Stimulated activated CD8-positive, alpha-beta memory T cell treated with anti-CD3 and anti-CD28 coated beads, Interleukin-4, amount 100 ng/mL, for 48 hours (primary cell): ENCODE measurements at regions not wholly inside any gene's neighbourhood (a gene's known extent, or its start where the extent isn't known, plus 50 kb on each side); places are given as distances from the start of the nearest gene placed in this dataset.

Experiments used
- DNase-seq: peaks from one replicate; pipeline ENCODE4 v3.0.0-alpha.2; 2020

DNA sequence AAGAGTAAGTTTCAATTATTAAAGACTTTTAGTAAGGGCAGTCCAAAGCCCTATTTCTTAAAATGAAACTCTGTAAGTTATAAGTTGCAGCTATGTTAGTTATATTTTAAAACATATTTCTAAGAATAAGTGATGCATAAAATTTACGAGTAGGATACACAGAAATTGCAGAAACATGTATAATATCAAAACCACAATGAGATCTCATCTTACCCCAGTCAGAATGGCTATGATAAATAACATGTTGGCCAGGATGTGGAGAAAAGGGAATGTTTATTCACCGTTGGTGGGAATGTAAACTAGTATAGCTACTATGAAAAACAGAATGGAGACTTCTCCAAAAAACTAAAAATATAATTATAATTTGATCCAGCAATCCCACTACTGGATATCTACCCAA lies 201.2 kb downstream of the CBLN2 start:
- no peak for DNase-seq

DNA sequence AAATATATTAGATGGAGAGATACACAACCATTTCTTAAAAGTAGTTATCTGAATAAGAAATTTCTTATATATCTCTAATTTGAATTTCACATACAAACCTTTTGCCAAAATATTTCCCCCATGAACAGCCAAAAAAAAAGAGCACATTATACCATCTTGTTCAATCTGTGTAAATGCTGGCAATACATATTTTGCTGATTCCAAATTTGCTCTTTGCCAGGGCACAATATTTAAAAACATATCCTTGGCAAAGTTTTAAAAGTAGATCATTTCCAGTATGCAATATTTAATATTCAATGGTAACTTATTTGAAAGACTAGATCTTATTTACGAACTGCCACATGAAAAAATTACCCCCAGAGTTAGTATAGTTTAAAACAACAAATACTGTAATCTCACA lies 204.2 kb downstream of the CBLN2 start:
- DNase-seq, result no peak

DNA sequence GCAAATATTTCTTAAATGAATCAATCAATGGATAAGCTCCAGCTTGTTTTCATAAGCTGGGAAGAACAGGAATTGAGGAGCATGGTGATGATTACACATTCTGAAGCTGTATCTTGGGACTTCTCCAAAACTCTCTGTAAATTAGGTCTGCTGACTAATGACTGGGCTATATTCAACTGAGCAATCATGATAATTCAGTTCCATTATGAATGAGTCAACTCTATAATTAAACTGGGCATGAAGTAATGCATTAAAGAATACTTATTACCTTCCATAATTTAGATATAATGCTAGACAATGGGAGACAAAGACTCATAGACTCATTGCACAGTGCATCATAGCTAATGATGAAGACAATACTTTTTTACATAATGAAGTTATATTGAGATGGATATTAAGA lies 207.4 kb downstream of the CBLN2 start:
- DNase-seq, result no peak

DNA sequence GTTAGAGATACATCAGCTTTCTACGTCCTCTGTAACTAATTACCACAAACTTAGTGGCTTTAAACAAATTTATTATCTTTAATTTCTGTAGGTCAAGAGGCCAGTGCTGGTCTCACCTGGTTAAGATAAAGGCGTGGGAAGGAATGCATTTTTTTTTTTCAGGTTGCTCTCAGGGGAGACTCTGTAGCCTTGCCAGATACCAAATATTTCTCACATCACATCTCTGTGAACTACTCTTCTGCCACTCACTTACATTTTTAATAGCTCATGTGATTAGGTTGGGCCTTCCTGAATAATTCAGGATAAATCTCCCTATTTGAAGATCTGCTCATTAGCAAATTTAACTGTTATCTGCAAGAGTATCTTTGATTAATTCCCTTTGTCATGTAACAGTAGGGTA lies 214.6 kb downstream of the CBLN2 start:
- no peak for DNase-seq

DNA sequence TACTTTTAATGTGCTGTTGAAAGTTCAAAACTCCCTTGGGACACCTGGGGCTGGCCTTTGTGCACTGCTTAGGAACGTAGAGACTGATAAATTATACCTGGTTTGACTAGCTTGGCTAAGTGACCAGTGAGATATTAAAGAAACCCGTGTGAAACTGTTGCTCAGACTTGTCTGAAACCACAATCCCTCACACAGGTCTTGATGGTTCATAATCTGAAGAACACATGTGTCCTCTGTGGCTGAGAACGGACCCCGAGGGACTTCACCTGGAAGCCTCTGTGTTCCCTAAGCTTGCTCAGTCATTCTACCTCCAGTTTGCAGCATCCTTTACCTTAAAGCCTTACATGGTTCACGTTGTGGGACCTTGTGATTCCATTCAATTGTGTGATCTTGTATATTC lies 218.8 kb downstream of the CBLN2 start:
- no peak for DNase-seq

DNA sequence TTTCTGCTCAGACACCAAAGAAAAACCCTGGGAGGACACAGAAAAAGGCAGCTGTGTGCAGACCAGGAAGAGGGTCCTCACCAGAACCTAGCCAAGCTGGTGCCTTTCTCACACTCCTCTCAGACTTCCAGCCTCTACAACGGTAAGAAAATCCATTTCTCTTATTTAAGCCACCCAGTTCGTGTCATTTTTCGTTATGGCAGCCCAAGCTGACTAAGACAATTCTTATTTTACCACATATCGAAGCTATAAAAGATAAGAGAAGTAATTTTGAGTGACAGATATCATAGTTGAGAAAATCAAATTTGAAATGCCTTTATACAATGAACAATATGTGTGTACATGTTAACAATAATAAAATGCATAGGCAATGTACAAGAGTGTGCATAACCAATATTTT lies 219.5 kb downstream of the CBLN2 start:
- no peak for DNase-seq

DNA sequence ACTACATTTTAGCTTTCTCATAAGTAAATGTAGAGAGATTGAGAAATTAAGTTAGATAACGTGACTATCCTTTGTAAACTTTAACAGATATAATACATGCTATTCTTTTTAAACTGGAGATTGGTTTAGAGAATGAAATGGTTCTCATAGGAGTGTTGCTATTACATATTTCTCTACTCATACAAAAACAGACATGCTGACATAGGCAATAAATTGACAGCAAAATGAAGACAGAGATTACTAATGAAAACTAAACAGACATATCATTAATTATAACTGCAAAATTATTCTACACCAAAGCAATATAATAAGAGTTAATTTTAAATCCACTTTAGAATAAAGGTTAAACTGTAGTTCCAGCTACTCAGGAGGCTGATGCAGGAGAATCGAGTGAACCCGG lies 227.6 kb downstream of the CBLN2 start:
- DNase-seq, result no peak

DNA sequence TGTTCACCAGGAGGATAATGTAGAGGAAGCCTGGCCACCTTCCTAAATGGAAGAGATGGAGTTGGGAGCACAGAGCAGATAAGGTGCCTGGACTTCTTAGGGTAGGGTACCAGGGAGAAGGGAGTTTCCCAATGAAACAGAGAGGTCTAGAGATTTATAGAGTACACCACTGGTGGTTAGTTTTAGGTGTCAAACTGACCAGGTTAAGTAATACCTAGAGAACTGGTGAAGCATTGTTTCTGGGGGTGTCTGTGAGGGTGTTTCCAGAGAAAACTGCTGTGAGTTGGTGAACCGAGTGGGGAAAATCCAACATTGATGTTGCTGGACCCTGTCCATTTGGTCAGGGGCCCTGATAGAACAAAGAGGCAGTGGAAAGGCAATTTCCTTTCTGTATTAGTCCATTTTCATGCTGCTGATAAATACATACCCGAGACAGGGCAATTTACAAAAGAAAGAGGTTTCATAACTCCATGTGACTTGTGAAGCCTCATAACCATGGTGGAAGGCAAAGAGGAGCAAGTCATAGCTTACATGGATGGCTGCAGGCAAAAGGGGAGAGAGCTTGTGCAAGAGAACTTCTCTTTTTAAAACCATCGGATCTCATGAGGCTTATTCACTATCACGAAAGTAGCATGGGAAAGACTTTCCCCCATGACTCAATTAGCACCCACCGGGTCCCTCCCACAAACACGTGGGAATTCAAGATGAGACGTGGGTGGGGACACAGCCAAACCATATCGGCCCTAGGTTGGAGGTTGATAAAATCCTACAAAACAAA lies 260.8 kb downstream of the CBLN2 start:
- DNase-seq, result no peak

DNA sequence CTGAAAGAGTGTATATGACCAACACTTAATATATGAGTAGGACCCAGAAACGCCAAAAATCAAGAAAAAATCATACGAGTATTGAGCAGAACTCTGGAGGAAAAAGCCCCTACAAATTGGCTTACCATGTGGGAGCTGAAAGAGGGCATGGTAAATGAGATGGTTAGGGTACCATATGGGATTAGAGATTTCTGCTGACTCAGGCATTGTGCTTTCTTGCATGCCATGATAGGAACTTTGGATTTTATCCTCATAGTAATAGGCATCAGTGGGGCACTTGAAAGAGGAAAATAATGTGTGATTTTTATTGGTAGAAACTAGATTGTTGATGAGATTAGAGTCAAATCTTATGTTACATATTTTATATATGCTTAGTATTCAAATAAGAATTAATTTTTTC lies 271.1 kb downstream of the CBLN2 start:
- no peak for DNase-seq

DNA sequence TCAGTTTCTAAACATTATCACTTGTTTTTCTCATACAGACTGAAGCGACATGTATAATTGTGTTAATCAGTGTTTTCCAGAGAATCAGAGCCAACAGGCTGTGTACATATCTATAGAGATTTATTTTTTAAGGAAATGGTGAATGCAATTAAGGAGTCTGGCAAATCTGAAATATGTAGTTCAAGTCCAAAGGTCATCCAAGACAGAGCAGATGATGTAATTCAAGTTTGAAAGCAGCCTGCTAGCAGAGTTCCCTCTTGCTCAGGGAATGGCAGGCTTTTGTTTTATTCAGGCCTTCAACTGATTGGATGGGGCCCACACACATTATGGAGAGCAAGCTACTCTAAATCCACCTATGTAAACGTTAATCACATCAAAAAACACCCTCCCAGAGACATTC lies 282.6 kb downstream of the CBLN2 start:
- DNase-seq, result no peak

DNA sequence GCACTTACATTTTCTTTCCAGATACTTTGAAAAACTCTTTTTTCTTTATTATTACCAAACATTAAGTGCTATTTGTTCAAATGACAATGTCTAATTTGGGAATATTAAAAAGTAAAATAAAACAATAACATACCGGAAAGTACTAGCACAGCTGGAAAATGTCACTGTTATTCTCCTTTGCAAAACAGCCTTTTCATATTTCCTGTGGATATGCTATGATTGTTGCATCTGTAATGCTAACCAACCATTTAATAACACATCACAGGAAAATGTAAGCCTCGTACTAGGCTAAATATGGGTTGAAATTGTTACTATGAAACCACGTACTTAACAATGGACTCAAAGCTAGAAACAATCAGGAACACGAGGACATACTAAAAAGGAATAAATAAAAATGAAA lies 298.1 kb downstream of the CBLN2 start:
- no peak for DNase-seq

DNA sequence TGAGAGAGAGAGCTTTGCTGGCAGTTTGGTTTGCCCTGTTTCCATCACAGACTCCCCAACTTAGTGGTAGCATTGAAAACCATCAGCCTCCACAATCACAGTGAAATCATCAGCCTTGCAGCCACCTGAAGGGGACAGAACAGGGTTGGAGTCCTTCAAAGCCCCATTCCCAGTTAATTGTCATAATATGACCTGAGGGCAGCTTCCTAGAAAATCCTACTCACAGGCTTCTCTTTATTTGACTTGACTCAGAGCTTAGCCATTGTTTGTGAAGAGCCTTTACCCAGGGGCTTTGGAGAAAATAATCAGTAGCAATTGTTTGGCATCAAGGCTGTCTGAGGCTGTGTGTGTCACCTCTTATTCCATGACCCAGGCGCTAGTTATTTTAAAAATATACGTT lies 308.7 kb downstream of the CBLN2 start:
- no peak for DNase-seq

DNA sequence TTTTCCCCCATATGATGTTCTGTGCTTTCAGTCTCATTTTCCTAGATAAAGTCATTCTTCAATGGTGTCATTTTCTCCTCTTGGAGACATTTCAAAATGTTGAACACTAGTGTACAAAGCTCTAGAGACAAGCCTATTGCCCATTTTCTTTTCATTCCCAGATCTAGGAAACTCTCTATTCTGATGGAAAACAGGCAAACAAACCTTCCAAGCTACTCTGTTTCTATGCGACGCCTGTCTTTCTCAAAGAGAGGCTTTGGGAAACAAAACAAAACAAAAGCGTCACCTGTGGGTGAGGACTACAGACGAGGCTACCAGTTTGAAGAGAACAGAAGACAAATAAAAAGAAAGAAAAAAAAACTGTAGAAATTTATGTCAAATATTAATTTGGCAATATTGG lies 311.0 kb downstream of the CBLN2 start:
- no peak for DNase-seq

DNA sequence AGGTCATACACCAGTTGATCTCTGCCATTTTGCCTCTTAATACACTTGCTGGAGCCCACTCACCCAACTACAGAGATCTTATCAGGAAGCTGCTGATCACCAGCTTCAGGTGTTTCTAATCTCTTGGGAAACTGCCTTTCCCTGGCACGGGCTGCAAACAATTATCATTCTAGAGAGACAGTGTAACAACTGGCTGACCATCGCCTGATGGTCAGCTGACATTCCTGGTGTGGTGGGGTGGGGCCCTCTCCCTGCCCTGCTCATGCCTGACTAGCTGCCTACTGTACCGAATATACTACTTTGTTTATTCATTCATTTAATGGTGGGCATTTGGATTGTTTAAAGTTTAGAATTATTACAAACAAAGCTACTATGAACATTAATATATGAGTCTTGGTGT lies 311.5 kb downstream of the CBLN2 start:
- DNase-seq, result no peak

DNA sequence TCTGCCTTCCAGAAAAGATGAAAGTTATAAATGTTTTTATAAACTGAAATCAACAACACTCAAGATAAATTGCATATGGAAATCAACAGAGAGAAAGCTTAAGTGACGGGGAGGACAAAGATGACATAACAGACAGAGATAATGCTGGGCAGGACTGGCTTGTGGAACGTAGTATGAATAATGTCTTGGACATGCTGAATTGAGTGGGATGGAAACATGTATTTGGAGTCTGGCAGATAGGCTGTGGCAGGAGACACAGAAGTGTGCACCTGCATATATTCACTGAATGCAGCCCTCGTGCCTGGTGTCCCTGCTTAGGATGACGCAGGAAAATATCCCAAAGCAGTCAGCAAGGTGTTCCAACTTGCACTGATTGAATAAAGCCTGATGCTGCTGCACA lies 318.2 kb downstream of the CBLN2 start:
- no peak for DNase-seq

DNA sequence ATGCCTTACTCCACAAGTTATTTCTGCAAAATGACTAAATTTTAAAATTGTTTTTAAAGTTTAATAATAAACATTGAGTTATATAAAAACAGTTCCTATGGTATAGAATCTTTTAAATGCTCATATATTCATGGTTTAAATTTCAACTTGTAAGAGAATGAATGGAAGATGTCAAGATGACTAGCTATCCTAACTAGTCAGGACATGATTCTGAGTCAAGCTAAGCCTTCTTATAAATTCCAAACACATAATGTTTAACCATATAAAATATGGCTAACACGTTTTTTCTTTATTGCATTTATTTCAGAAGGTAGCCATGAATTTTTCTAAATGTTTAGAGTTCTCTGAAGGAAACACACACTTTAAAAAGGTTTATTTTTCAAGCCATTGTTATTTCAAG lies 320.4 kb downstream of the CBLN2 start:
- DNase-seq, result no peak

DNA sequence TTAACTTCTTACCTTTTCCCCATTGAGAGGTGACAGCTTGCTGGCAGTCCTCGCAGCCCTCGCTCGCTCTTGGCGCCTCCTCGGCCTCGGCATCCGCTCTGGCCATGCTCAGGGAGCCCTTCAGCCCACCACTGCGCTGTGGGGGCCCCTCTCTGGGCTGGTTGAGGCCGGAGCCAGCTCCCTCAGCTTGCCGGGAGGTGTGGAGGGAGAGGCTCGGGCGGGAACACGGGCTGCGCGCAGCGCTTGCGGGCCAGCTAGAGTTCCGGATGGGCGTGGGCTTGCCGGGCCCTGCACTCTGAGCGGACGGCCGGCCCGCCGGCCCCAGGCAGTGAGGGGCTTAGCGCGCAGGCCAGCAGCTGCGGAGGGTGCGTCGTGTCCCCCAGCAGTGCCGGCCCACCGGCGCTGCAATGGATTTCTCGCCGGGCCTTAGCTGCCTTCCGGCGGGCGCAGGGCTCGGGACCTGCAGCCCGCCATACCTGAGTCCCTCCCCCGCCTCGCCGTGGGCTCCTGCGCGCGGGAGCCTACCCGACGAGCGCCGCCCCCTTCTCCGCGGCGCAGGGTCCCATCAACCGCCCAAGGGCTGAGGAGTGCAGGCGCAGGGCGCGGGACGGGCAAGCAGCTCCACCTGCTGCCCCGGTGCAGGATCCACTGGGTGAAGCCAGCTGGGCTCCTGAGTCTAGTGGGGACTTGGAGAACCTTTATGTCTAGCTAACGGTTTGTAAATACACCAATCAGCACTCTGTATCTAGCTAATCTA lies 335.0 kb downstream of the CBLN2 start:
- DNase-seq, result no peak

DNA sequence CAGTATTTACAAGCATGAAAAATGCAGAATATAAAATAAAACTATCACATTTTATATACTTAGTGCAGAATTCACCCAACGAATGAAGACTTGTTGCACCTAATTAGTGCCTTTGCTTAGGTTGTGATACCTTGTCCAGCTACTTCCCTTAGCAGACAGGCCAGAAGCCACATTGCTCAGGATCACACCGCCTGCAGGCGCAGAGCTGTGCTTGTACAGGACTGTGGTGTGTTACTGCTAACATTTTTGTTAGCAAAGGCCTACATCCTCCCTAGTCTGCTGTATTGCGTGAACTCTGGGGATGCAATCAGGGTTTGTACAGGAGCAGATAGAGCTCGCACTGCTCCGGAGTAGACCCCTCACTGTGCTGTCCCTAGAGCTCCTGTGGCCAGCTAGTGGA lies 336.9 kb downstream of the CBLN2 start:
- no peak for DNase-seq

DNA sequence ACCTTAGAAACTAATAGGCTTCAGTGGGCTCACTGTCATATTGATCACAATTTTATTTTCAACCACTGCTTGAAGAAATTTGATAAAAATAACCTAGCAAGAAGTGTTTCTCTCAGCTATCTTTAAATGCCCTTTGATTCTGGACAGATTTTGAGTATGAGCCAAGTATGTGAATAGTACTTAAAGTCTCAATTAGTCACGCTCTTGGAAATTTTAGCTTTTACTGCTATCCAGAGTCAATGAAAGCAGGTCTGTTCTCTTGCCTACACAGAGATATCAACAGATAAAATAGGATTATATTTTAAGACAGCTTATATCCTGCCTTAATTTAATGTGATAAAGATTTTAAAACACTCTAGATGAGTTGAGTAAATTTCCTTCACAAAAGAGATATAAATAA lies 337.3 kb downstream of the CBLN2 start:
- DNase-seq, result no peak

DNA sequence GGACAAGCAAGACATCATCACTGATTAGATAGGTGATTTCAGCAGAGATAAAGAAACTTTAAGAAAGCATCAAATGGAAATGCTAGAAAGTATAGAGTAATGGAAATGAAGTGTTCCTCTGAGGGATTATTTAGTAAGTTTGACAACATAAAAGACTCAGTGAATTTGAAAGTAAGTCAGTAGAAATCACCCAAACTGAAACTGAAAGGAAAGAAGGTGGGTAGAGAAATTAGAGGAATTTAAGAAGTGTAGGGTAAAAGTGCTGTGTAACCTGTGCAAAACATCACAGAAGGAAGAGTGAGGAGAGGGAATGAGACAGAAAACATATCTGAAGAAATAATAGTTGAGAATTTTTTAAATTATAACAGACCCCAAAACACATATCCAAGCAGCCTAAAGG lies 343.1 kb downstream of the CBLN2 start:
- DNase-seq, result no peak

DNA sequence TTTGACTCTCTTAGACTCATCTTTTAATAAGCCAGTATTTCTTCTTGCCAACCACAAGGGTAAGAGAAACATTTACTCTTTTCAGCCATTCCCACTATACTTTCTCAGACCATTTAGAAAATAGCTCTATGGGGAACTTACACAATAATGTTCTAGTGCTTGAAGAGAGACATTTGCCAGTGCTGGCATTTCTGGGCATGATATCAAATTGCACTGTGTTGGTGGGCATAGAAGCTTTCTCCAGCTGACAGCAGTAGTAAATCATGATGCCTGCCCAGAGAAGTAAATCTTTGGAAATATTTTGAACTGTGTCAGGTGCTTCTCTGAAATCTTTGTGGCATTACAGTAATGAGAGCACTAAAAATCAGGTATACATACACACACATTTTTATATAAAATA lies 346.6 kb downstream of the CBLN2 start:
- no peak for DNase-seq

DNA sequence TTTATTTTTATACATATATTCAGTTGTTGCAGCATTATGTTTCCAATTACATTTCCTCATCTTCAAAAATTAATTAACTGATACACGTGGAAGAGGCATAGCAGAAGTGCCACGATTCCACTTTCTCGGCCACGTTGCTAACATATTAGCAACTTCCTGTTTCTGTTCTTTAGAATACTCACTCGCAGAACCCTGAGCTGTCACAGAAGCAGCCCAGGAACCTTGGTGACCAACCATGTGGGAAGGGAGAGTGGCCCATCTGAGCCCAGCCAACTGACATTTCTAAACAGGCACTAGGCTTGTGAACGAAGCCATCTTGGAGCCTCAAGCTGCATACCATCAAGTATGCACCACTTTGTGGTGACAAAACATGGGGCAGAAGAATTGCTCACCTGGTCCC lies 350.1 kb downstream of the CBLN2 start:
- no peak for DNase-seq

DNA sequence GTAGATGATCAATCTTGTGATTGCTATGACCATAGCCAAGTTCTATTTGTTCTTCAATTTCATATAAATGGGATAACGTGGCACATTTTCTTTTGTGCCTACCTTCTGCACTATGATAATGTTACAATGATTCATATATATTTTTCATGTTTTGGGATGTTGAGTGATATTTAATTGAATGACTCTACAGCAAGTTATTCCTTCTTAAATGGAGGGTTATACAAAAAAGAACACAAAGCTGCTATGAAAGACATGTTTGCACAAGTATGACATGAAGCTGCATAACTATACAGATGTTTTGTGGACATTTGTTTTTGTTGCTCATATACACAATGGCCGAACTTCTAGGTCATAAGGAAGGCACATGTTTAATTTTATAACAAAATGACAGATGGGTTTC lies 356.2 kb downstream of the CBLN2 start:
- no peak for DNase-seq

DNA sequence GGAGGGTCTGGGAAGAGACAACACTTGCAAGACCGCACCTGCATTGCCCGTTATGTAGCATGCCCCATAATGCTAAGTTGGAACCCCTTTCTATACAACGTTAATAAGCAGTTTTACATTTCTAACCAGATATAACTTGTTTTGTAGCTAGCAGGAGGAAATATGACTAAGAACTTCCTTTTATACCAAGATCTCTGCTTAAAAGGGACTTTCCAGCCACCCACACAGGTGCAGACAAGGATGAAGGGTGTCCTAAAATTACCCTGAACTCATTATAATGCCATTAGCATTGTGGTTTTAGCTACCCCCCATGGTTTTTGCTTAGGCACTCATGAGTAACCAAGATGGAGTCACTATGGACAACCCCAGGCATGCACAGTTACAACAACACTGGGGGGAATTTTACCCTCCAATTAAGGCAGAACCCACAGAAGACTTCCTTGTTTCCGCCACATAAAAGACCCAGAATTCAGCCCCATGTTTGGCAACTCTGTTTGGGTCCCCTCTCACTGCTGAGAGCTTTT lies 362.8 kb downstream of the CBLN2 start:
- no peak for DNase-seq

DNA sequence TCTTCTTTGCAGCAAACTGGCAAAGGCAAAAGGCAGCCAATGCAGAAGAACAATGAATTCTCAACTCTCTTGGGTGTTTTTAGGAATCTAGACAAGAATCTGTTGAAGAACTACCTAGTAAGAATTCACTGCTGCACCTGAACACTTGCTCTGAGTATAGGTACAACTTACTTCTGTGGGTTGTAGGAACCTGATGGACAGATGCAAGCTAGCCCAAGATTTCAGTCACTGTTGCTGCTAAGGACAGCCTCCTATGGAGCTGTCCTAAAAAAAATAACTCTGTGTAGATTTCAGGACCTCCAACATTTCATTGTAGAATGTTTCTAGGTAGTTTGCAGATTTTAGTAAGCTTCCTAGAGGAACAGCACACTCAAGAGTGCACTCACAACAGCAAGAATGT lies 363.5 kb downstream of the CBLN2 start:
- DNase-seq, result no peak
